BJ (cell line): ENCODE measurements at regions not wholly inside any gene's neighbourhood (a gene's known extent, or its start where the extent isn't known, plus 50 kb on each side); places are given as distances from the start of the nearest gene placed in this dataset.
"Not testable (repeated sequence)": the region's sequence is repeated elsewhere in the genome, so short reads cannot be mapped to it uniquely, and the experiment has no call there.

Experiments
- CTCF ChIA-PET: fragments of 350-600 bp; formaldehyde crosslinking; extraction: SDS; loops from one replicate; lab custom pipeline; 2021; ENCODE audit warnings: antibody characterized with exemption, inconsistent platforms; lab: Yijun Ruan, JAX
- POLR2A ChIA-PET: fragments of 300-600 bp; sonication (Branson Sonifier 250); formaldehyde crosslinking; extraction: SDS; loops from one replicate; lab custom pipeline; 2021; ENCODE audit warnings: antibody characterized with exemption; lab: Charles Lee
- DNase-seq: peaks from one replicate; pipeline ENCODE4 v3.0.0-alpha.2; 2011; ENCODE audit warnings: low read depth
- H3K27me3 ChIP-seq: 2 replicates; pipeline ENCODE4 v1.6.0; 2011; ENCODE audit warnings: low read length; ENCODE audit not compliant: control insufficient read depth, insufficient read depth
- H3K36me3 ChIP-seq: 2 replicates; pipeline ENCODE4 v1.5.1; 2011; ENCODE audit warnings: low read length; ENCODE audit not compliant: control insufficient read depth, insufficient read depth
- H3K4me3 ChIP-seq: 2 replicates; pipeline ENCODE4 v1.5.1; 2011; ENCODE audit warnings: low read depth, mild to moderate bottlenecking, control low read depth, low read length
- TF ChIP-seq, protein P1 (sequence below): IDR thresholded peaks from 2 replicates; pipeline ENCODE4 v1.5.1; 2011; ENCODE audit warnings: low read depth, mild to moderate bottlenecking, control low read depth, inconsistent platforms, low read length, moderate library complexity; ENCODE audit not compliant: insufficient read depth

GRCh38 chr6:934686-935085, 241.7 kb upstream of the EXOC2 start:
- peaks cover 3% of the 10 kb centered on the region; the same call in 1 of the 2 replicates for H3K27me3 ChIP-seq
- no peaks in the 10 kb centered on the region for H3K36me3 ChIP-seq
- POLR2A ChIA-PET = interaction anchor here (0.6 kb wide), 1 partner anchor 521 kb away, joined by 4 read pairs; no protein-coding TSS in a partner anchor
- CTCF ChIA-PET = no interaction called here
- TF ChIP-seq, protein P1, sequence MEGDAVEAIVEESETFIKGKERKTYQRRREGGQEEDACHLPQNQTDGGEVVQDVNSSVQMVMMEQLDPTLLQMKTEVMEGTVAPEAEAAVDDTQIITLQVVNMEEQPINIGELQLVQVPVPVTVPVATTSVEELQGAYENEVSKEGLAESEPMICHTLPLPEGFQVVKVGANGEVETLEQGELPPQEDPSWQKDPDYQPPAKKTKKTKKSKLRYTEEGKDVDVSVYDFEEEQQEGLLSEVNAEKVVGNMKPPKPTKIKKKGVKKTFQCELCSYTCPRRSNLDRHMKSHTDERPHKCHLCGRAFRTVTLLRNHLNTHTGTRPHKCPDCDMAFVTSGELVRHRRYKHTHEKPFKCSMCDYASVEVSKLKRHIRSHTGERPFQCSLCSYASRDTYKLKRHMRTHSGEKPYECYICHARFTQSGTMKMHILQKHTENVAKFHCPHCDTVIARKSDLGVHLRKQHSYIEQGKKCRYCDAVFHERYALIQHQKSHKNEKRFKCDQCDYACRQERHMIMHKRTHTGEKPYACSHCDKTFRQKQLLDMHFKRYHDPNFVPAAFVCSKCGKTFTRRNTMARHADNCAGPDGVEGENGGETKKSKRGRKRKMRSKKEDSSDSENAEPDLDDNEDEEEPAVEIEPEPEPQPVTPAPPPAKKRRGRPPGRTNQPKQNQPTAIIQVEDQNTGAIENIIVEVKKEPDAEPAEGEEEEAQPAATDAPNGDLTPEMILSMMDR = no peak
- no peak for DNase-seq
- H3K4me3 ChIP-seq = no peak overlapping the region

- H3K36me3 ChIP-seq, POLR2A ChIA-PET, H3K4me3 ChIP-seq, DNase-seq, H3K27me3 ChIP-seq, CTCF ChIA-PET: not testable (repeated sequence)
Observed at GRCh38 chr6:931919-932318, 239.0 kb upstream of the EXOC2 start.

DNA sequence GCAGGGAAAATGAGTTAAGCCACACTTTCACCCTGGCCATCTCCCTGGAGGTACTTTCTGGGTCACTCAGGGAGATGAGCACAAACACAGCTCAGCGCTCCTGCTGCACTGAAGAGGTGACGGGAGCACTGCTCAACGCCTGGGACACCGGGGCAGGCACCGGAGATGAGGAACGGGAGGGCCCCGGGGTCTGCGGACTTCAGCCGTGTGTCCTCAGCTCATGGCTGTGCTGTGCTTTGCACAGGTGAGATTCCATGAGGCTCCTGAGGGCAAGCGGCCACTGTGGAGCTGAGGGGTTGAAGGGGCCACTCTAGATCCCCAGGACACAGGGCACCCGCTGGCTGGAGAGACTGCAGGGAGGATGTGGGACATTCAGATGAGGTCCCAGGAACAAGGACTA, 234.2 kb upstream of the EXOC2 start:
- Histone ChIP-seq H3K27me3 (peaks cover 6% of the 10 kb centered on the region), H3K4me3 (no peak overlapping the region), H3K36me3 (no peaks in the 10 kb centered on the region)
- CTCF ChIA-PET = interaction anchor here (0.9 kb wide), 1 partner anchor 13 kb away, joined by 3 read pairs; no protein-coding TSS in a partner anchor
- TF ChIP-seq, protein P1 = no peak
- POLR2A ChIA-PET = no interaction called here
- DNase-seq = no peak

DNA sequence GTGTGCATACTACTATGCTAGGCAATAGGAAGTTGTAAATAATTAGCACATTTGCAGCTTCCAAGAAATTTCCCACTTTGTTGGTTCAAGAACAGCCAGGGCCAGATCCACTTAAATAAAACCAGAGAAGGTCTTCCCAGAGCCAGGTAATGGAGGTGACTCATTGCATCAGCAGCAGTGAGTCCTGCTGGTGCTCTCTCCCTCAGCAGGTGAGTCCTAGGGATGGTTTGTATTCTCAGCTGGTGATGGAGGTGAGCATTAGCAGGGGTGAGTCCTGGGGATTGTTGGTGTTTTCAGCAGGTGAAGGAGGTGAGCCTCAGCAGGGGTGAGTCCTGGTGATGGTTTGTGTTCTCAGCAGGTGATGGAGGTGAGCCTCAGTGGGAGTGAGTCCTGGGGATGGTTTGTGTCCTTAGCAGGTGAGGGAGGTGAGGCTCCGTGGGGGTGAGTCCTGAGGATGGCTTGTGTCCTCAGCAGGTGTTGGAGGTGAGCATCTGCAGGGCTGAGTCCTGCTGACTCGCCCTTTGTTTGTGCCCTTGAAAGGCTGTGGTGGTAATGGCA, 232.8 kb upstream of the EXOC2 start:
- ChIA-PET CTCF (no interaction called here), POLR2A (no interaction called here)
- Histone ChIP-seq H3K36me3 (no peaks in the 10 kb centered on the region), H3K4me3 (no peak overlapping the region), H3K27me3 (peaks cover 6% of the 10 kb centered on the region)
- TF ChIP-seq, protein P1 = no peak
- no peak for DNase-seq

DNA sequence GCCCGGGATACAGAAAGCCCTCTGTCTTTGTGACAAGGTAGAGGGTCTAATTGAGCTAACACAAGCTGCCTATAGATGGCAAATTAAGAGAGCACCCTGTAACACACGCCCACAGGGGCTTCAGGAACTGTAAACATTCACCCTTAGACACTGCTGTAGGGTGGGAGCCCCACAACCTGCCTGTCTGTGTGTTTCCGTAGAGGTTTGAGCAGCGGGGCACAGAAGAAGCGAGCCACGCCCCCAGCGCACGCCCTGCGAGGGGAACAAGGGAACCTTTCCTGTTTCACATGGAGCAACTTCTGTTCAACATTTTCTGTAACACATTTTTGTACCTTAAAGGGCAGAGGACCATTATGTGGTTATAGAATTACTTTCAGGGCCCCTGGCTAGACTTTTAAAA, 231.7 kb upstream of the EXOC2 start:
- POLR2A ChIA-PET = no interaction called here
- DNase-seq = no peak
- peaks cover 6% of the 10 kb centered on the region for H3K27me3 ChIP-seq
- CTCF ChIA-PET = interaction anchor here (2.4 kb wide), 1 partner anchor 11 kb away, joined by 7 read pairs; no protein-coding TSS in a partner anchor
- no peak overlapping the region for H3K4me3 ChIP-seq
- TF ChIP-seq, protein P1 = no peak
- H3K36me3 ChIP-seq = no peaks in the 10 kb centered on the region

DNA sequence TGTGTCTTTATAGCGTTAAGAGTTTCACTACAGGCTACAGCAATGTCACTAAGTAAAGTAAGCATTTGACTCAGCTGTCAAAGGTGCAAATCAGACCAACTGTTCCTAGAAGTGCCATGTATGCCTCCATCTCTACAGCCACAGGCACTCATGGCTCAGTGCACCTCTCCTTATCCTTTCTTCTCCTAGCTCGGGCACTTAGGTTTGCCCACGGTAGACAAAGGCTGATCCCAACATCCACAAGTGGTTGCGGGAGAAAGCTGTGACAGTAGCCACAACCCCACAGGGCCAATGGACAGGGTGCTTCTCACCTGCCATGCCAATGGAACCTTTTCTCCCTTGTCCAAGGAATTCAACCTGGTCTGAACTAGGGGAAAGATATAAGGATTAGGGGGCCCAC, 228.5 kb upstream of the EXOC2 start:
- DNase-seq = no peak
- ChIA-PET POLR2A (no interaction called here), CTCF (interaction anchor here (1.8 kb wide), 1 partner anchor 9 kb away, joined by 4 read pairs; no protein-coding TSS in a partner anchor)
- Histone ChIP-seq H3K4me3 (no peak overlapping the region), H3K27me3 (peaks cover 6% of the 10 kb centered on the region), H3K36me3 (no peaks in the 10 kb centered on the region)
- TF ChIP-seq, protein P1 = no peak
